ENCODE measurements at regions not wholly inside any gene's neighbourhood (a gene's known extent, or its start where the extent isn't known, plus 50 kb on each side); places are given as distances from the start of the nearest gene placed in this dataset.

DNA sequence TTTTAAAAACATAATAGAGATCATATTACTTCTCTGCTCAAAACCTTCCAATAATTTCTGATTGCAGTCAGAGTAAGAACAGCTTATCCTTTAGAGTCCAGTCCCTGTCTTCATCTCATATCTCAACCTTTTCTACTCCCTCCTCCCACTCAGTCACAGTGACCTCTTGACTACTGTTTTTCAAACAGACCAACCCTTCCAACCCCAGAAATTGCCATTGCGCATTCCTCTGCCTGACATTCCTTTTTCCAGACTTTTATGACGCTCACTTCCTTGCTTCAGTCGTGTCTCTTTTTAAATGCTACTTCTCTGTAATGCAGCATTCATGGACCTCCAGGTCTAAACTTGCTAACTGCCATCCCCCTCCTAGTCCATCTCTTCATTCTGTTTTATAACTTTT is 800.5 kb downstream of the BRINP1 start:
- TF ChIP-seq, protein P1, sequence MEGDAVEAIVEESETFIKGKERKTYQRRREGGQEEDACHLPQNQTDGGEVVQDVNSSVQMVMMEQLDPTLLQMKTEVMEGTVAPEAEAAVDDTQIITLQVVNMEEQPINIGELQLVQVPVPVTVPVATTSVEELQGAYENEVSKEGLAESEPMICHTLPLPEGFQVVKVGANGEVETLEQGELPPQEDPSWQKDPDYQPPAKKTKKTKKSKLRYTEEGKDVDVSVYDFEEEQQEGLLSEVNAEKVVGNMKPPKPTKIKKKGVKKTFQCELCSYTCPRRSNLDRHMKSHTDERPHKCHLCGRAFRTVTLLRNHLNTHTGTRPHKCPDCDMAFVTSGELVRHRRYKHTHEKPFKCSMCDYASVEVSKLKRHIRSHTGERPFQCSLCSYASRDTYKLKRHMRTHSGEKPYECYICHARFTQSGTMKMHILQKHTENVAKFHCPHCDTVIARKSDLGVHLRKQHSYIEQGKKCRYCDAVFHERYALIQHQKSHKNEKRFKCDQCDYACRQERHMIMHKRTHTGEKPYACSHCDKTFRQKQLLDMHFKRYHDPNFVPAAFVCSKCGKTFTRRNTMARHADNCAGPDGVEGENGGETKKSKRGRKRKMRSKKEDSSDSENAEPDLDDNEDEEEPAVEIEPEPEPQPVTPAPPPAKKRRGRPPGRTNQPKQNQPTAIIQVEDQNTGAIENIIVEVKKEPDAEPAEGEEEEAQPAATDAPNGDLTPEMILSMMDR (conservative IDR thresholded peaks at IDR 0.05; ENCODE audit: low read depth in 2 of 2) = no peak
- no peak for TF ChIP-seq EZH2 (IDR thresholded peaks at IDR 0.05; ENCODE audit: low read depth, unreplicated experiment)
- TF ChIP-seq, protein P2, sequence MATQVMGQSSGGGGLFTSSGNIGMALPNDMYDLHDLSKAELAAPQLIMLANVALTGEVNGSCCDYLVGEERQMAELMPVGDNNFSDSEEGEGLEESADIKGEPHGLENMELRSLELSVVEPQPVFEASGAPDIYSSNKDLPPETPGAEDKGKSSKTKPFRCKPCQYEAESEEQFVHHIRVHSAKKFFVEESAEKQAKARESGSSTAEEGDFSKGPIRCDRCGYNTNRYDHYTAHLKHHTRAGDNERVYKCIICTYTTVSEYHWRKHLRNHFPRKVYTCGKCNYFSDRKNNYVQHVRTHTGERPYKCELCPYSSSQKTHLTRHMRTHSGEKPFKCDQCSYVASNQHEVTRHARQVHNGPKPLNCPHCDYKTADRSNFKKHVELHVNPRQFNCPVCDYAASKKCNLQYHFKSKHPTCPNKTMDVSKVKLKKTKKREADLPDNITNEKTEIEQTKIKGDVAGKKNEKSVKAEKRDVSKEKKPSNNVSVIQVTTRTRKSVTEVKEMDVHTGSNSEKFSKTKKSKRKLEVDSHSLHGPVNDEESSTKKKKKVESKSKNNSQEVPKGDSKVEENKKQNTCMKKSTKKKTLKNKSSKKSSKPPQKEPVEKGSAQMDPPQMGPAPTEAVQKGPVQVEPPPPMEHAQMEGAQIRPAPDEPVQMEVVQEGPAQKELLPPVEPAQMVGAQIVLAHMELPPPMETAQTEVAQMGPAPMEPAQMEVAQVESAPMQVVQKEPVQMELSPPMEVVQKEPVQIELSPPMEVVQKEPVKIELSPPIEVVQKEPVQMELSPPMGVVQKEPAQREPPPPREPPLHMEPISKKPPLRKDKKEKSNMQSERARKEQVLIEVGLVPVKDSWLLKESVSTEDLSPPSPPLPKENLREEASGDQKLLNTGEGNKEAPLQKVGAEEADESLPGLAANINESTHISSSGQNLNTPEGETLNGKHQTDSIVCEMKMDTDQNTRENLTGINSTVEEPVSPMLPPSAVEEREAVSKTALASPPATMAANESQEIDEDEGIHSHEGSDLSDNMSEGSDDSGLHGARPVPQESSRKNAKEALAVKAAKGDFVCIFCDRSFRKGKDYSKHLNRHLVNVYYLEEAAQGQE (IDR thresholded peaks at IDR 0.05; ENCODE audit: unreplicated experiment) = no peak
- TF ChIP-seq EZH2phosphoT487 (IDR thresholded peaks at IDR 0.05; ENCODE audit: unreplicated experiment) = no peak
- TF ChIP-seq CREB1 (CRISPR knock-in tag; IDR thresholded peaks at IDR 0.05; ENCODE audit: low read depth) = no peak
- no peak for TF ChIP-seq POLR2AphosphoS5 (IDR thresholded peaks at IDR 0.05; ENCODE audit: low read depth)
- TF ChIP-seq, protein P3, sequence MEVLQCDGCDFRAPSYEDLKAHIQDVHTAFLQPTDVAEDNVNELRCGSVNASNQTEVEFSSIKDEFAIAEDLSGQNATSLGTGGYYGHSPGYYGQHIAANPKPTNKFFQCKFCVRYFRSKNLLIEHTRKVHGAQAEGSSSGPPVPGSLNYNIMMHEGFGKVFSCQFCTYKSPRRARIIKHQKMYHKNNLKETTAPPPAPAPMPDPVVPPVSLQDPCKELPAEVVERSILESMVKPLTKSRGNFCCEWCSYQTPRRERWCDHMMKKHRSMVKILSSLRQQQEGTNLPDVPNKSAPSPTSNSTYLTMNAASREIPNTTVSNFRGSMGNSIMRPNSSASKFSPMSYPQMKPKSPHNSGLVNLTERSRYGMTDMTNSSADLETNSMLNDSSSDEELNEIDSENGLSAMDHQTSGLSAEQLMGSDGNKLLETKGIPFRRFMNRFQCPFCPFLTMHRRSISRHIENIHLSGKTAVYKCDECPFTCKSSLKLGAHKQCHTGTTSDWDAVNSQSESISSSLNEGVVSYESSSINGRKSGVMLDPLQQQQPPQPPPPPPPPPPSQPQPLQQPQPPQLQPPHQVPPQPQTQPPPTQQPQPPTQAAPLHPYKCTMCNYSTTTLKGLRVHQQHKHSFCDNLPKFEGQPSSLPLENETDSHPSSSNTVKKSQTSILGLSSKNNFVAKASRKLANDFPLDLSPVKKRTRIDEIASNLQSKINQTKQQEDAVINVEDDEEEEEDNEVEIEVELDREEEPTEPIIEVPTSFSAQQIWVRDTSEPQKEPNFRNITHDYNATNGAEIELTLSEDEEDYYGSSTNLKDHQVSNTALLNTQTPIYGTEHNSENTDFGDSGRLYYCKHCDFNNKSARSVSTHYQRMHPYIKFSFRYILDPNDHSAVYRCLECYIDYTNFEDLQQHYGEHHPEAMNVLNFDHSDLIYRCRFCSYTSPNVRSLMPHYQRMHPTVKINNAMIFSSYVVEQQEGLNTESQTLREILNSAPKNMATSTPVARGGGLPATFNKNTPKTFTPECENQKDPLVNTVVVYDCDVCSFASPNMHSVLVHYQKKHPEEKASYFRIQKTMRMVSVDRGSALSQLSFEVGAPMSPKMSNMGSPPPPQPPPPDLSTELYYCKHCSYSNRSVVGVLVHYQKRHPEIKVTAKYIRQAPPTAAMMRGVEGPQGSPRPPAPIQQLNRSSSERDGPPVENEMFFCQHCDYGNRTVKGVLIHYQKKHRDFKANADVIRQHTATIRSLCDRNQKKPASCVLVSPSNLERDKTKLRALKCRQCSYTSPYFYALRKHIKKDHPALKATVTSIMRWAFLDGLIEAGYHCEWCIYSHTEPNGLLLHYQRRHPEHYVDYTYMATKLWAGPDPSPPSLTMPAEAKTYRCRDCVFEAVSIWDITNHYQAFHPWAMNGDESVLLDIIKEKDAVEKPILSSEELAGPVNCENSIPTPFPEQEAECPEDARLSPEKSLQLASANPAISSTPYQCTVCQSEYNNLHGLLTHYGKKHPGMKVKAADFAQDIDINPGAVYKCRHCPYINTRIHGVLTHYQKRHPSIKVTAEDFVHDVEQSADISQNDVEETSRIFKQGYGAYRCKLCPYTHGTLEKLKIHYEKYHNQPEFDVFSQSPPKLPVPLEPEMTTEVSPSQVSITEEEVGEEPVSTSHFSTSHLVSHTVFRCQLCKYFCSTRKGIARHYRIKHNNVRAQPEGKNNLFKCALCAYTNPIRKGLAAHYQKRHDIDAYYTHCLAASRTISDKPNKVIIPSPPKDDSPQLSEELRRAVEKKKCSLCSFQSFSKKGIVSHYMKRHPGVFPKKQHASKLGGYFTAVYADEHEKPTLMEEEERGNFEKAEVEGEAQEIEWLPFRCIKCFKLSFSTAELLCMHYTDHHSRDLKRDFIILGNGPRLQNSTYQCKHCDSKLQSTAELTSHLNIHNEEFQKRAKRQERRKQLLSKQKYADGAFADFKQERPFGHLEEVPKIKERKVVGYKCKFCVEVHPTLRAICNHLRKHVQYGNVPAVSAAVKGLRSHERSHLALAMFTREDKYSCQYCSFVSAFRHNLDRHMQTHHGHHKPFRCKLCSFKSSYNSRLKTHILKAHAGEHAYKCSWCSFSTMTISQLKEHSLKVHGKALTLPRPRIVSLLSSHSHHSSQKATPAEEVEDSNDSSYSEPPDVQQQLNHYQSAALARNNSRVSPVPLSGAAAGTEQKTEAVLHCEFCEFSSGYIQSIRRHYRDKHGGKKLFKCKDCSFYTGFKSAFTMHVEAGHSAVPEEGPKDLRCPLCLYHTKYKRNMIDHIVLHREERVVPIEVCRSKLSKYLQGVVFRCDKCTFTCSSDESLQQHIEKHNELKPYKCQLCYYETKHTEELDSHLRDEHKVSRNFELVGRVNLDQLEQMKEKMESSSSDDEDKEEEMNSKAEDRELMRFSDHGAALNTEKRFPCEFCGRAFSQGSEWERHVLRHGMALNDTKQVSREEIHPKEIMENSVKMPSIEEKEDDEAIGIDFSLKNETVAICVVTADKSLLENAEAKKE (CRISPR knock-in tag; IDR thresholded peaks at IDR 0.05) = no peak

Measured in GM23338 (cell line).